ENCODE measurements at regions not wholly inside any gene's neighbourhood (a gene's known extent, or its start where the extent isn't known, plus 50 kb on each side); places are given as distances from the start of the nearest gene placed in this dataset.

- Histone ChIP-seq H3K36me3 (ENCODE audit: insufficient read depth, low read length) (no peaks in the 10 kb centered on the region), H3K27ac (ENCODE audit: low read depth in 1 of 2, low read length in 2 of 2) (no peak overlapping the region), H3K4me3 (ENCODE audit: low read length) (no peak overlapping the region), H3K4me1 (ENCODE audit: insufficient read depth, low read length) (no peaks in the 10 kb centered on the region), H3K9me3 (ENCODE audit: control insufficient read depth in 1 of 2, insufficient read depth in 1 of 2, low read length in 2 of 2) (no peaks in the 10 kb centered on the region), H3K27me3 (ENCODE audit: control insufficient read depth in 1 of 2, insufficient read depth in 2 of 2, low read length in 2 of 2) (no peaks in the 10 kb centered on the region)
- no peak overlapping the region for H3K27ac Mint-ChIP-seq
- H3K4me3 Mint-ChIP-seq = no peak overlapping the region
- no peak for TF ChIP-seq CTCF (IDR thresholded peaks at IDR 0.05)
- no peaks in the 10 kb centered on the region for H3K36me3 Mint-ChIP-seq (ENCODE audit: low read depth)
- ChIA-PET POLR2A (no interaction called here), CTCF (no interaction called here)
- H3K4me1 Mint-ChIP-seq (ENCODE audit: low read depth) = no peaks in the 10 kb centered on the region
- ATAC-seq (ENCODE audit: poor library complexity) = no peak
- no peak for DNase-seq
- intact Hi-C loops (cut with DNase I, micrococcal nuclease) = no loop called here
- H3K27me3 Mint-ChIP-seq = peaks cover 14% of the 10 kb centered on the region
- no peaks in the 10 kb centered on the region for H3K9me3 Mint-ChIP-seq
Measured at GRCh38 chr3:144063306-144063705, 91.7 kb downstream of the DIPK2A start.

GRCh38 chr3:144067059-144067458, 95.4 kb downstream of the DIPK2A start:
- DNase-seq = no peak
- intact Hi-C loops (cut with DNase I, micrococcal nuclease) = no loop called here
- TF ChIP-seq CTCF (IDR thresholded peaks at IDR 0.05) = no peak
- H3K27ac ChIP-seq (ENCODE audit: low read depth in 1 of 2, low read length in 2 of 2) = no peak overlapping the region
- H3K9me3 ChIP-seq (ENCODE audit: control insufficient read depth in 1 of 2, insufficient read depth in 1 of 2, low read length in 2 of 2) = peaks cover 5 to 11% of the 10 kb centered on the region in 2 experiments
- H3K4me1 ChIP-seq (ENCODE audit: insufficient read depth, low read length) = no peaks in the 10 kb centered on the region
- no peak overlapping the region for H3K4me3 ChIP-seq (ENCODE audit: low read length)
- no peak overlapping the region for H3K4me3 Mint-ChIP-seq
- H3K27ac Mint-ChIP-seq = no peak overlapping the region
- no peaks in the 10 kb centered on the region for H3K36me3 Mint-ChIP-seq (ENCODE audit: low read depth)
- no peaks in the 10 kb centered on the region for H3K27me3 ChIP-seq (ENCODE audit: control insufficient read depth in 1 of 2, insufficient read depth in 2 of 2, low read length in 2 of 2)
- ATAC-seq (ENCODE audit: poor library complexity) = no peak
- peaks cover 14% of the 10 kb centered on the region for H3K27me3 Mint-ChIP-seq
- POLR2A ChIA-PET = no interaction called here
- H3K9me3 Mint-ChIP-seq = peaks cover 3% of the 10 kb centered on the region
- no peaks in the 10 kb centered on the region for H3K4me1 Mint-ChIP-seq (ENCODE audit: low read depth)
- H3K36me3 ChIP-seq (ENCODE audit: insufficient read depth, low read length) = no peaks in the 10 kb centered on the region
- CTCF ChIA-PET = no interaction called here

- no peaks in the 10 kb centered on the region for H3K4me1 ChIP-seq (ENCODE audit: insufficient read depth, low read length)
- H3K9me3 Mint-ChIP-seq = peaks cover 7% of the 10 kb centered on the region
- no peaks in the 10 kb centered on the region for H3K36me3 ChIP-seq (ENCODE audit: insufficient read depth, low read length)
- H3K27ac Mint-ChIP-seq = no peak overlapping the region
- DNase-seq = no peak
- intact Hi-C loops (cut with DNase I, micrococcal nuclease) = no loop called here
- H3K4me3 Mint-ChIP-seq = no peak overlapping the region
- ChIA-PET CTCF (no interaction called here), POLR2A (no interaction called here)
- H3K36me3 Mint-ChIP-seq (ENCODE audit: low read depth) = no peaks in the 10 kb centered on the region
- H3K27ac ChIP-seq (ENCODE audit: low read depth in 1 of 2, low read length in 2 of 2) = no peak overlapping the region
- no peaks in the 10 kb centered on the region for H3K27me3 Mint-ChIP-seq
- no peak overlapping the region for H3K4me3 ChIP-seq (ENCODE audit: low read length)
- no peak for ATAC-seq (ENCODE audit: poor library complexity)
- H3K9me3 ChIP-seq (ENCODE audit: control insufficient read depth in 1 of 2, insufficient read depth in 1 of 2, low read length in 2 of 2) = peaks cover 5 to 11% of the 10 kb centered on the region in 2 experiments
- H3K4me1 Mint-ChIP-seq (ENCODE audit: low read depth) = no peaks in the 10 kb centered on the region
- TF ChIP-seq CTCF (IDR thresholded peaks at IDR 0.05) = no peak
- H3K27me3 ChIP-seq (ENCODE audit: control insufficient read depth in 1 of 2, insufficient read depth in 2 of 2, low read length in 2 of 2) = no peaks in the 10 kb centered on the region
Measured at GRCh38 chr3:144073698-144074097, 102.1 kb downstream of the DIPK2A start.
